ENCODE measurements at regions not wholly inside any gene's neighbourhood (a gene's known extent, or its start where the extent isn't known, plus 50 kb on each side); places are given as distances from the start of the nearest gene placed in this dataset.
"Not testable (repeated sequence)": the region's sequence is repeated elsewhere in the genome, so short reads cannot be mapped to it uniquely, and the experiment has no call there.

DNA sequence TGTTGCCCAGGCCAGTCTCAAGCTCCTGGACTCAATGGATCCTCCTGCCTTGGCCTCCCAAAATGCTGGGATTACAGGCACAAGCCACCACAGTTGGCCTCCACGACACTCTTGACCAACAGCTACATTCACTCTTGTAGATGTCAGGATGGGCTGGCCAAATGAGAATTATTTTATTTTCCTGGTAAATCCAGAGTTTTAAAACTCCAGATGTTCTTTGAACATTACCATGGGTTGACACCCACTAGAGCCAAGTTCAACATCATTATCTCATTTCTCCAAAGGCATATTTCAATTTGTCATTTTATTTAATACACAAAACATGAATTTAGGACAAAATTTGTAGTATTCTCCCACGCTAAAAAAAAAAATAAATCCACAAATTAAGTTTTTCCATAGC is 56.5 kb upstream of the FOXN3 start:
- Histone ChIP-seq H3K4me2 (ENCODE audit: insufficient read depth, low read length) (no peak overlapping the region), H3K4me3 (ENCODE audit: insufficient read depth, low read length) (no peak overlapping the region)

DNA sequence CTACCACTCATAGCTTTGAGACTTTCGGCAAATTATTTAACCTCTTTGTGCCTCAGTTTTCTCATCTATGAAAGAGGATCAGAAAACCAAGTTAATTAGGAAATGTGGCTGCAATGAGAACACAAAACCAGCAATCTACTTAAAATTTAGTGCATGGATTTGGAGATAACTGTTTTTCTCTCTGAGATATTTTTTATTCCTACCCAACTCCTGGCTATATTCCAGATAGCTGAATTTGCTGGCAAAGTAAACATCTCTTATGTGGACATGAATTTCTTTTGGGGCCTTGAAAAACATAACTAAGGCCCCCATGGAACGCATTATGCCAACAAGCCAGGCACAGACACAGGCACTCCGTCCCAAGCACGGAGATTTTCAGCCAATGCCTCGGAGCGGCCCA is 53.4 kb upstream of the FOXN3 start:
- Histone ChIP-seq H3K9me3 (ENCODE audit: low read depth, low read length) (no peaks in the 10 kb centered on the region), H3K4me1 (ENCODE audit: insufficient read depth, low read length) (peaks cover 7% of the 10 kb centered on the region), H3K79me2 (ENCODE audit: insufficient read depth, low read length) (no peaks in the 10 kb centered on the region), H3K4me2 (ENCODE audit: insufficient read depth, low read length) (no peak overlapping the region), H3K27me3 (ENCODE audit: insufficient read depth, low read length) (no peaks in the 10 kb centered on the region), H3K36me3 (ENCODE audit: insufficient read depth, low read length) (no peaks in the 10 kb centered on the region), H3K4me3 (ENCODE audit: insufficient read depth, low read length) (no peak overlapping the region), H2AFZ (ENCODE audit: low read length) (no peak overlapping the region), H4K20me1 (ENCODE audit: insufficient read depth, low read length) (no peaks in the 10 kb centered on the region), H3K27ac (ENCODE audit: low read depth, low read length) (no peak overlapping the region)
- TF ChIP-seq, protein P1, sequence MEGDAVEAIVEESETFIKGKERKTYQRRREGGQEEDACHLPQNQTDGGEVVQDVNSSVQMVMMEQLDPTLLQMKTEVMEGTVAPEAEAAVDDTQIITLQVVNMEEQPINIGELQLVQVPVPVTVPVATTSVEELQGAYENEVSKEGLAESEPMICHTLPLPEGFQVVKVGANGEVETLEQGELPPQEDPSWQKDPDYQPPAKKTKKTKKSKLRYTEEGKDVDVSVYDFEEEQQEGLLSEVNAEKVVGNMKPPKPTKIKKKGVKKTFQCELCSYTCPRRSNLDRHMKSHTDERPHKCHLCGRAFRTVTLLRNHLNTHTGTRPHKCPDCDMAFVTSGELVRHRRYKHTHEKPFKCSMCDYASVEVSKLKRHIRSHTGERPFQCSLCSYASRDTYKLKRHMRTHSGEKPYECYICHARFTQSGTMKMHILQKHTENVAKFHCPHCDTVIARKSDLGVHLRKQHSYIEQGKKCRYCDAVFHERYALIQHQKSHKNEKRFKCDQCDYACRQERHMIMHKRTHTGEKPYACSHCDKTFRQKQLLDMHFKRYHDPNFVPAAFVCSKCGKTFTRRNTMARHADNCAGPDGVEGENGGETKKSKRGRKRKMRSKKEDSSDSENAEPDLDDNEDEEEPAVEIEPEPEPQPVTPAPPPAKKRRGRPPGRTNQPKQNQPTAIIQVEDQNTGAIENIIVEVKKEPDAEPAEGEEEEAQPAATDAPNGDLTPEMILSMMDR (IDR thresholded peaks at IDR 0.05; ENCODE audit: extremely low read depth, low read depth, low read length) = no peak
- peak; percentile 14 for DNase-seq (ENCODE audit: insufficient read length, low spot score, missing footprints)

More for the DNA sequence above, 56.5 kb upstream of the FOXN3 start:
- H2AFZ ChIP-seq (ENCODE audit: low read length) = no peak overlapping the region
- H3K27me3 ChIP-seq (ENCODE audit: insufficient read depth, low read length) = no peaks in the 10 kb centered on the region
- H3K4me1 ChIP-seq (ENCODE audit: insufficient read depth, low read length) = peaks cover 7% of the 10 kb centered on the region
- TF ChIP-seq, protein P1 (IDR thresholded peaks at IDR 0.05; ENCODE audit: extremely low read depth, low read depth, low read length) = no peak
- H3K27ac ChIP-seq (ENCODE audit: low read depth, low read length) = no peak overlapping the region
- H3K79me2 ChIP-seq (ENCODE audit: insufficient read depth, low read length) = no peaks in the 10 kb centered on the region
- H4K20me1 ChIP-seq (ENCODE audit: insufficient read depth, low read length) = no peaks in the 10 kb centered on the region
- DNase-seq (ENCODE audit: insufficient read length, low spot score, missing footprints) = no peak
- no peaks in the 10 kb centered on the region for H3K36me3 ChIP-seq (ENCODE audit: insufficient read depth, low read length)
- no peaks in the 10 kb centered on the region for H3K9me3 ChIP-seq (ENCODE audit: low read depth, low read length)

DNA sequence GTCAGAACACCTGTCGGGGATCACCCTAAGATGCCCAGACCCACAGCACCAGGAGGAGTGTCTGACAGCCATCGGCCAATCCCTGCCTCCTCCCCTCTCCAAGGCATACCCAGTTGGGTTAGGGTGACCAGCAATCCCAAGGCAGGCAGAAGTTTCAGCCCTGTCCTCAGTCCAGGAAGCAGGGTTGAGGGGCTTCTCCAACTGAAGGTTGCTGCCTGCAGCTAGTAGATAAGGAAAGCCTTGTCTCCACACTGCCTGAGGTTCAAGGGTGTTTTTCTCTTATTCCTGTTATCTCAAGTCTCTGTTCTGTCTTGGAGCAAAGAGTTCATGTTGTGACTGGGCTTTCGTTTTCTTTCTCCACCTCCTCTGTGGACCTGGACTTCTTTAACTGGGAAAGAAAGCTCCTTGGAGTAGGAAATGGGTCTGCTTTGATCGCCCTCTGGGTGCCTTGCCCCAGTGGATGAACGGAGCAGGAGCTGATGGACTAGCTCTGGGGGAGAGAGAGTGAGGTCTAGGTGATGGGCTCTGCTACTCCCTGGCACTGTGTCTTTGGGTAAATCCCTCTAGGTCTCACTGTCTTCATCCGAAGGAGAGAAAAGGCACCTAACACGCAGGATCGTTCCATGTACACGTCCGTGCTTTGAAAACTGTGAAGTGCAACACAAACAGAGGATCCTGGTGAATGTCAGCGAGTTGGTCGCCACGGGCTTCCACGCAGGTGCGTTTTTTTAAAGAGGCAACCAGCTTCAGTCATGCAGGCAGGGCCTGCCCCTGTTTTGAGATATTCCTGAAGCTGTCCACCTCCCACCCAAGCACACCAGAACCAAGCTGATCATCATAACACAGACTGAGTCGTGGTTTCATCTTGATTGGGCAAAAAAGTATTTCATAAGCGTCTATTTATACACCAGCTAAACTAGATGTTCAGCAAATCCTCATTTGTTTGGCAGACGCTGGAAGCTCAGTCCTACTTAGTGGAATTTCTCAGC is 52.5 kb upstream of the FOXN3 start:
- peaks cover 7% of the 10 kb centered on the region for H3K4me1 ChIP-seq (ENCODE audit: insufficient read depth, low read length)
- H3K27ac ChIP-seq (ENCODE audit: low read depth, low read length) = no peak overlapping the region
- DNase-seq (ENCODE audit: insufficient read length, low spot score, missing footprints) = no peak

DNA sequence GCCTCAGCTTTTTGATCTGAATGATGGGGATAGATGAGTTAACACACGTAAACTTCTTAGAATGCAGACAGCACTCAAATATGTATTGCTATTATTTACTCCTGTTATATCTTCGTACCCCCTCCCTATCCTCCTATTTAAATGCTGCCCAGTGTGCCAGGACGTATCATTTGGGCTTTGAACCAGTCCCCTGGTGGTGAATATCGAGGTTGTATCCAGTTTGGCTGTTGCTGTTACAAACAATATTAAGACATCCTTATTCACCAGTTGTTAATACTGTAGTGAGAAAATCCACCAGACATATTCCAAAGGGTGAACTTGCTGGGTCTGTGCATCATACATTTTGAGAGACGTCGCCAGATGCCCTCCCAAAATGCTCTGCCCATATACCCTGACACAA is 51.5 kb upstream of the FOXN3 start:
- no peak for DNase-seq (ENCODE audit: insufficient read length, low spot score, missing footprints)
- Histone ChIP-seq H3K4me2 (ENCODE audit: insufficient read depth, low read length) (no peak overlapping the region), H4K20me1 (ENCODE audit: insufficient read depth, low read length) (no peaks in the 10 kb centered on the region), H3K36me3 (ENCODE audit: insufficient read depth, low read length) (no peaks in the 10 kb centered on the region), H3K27me3 (ENCODE audit: insufficient read depth, low read length) (no peaks in the 10 kb centered on the region), H3K27ac (ENCODE audit: low read depth, low read length) (no peak overlapping the region), H3K4me3 (ENCODE audit: insufficient read depth, low read length) (no peak overlapping the region), H3K79me2 (ENCODE audit: insufficient read depth, low read length) (no peaks in the 10 kb centered on the region), H3K9me3 (ENCODE audit: low read depth, low read length) (no peaks in the 10 kb centered on the region), H2AFZ (ENCODE audit: low read length) (no peak overlapping the region), H3K4me1 (ENCODE audit: insufficient read depth, low read length) (peaks cover under 1% of the 10 kb centered on the region)
- TF ChIP-seq, protein P1 (IDR thresholded peaks at IDR 0.05; ENCODE audit: extremely low read depth, low read depth, low read length) = no peak

More for the DNA sequence above, 52.5 kb upstream of the FOXN3 start:
- Histone ChIP-seq H4K20me1 (ENCODE audit: insufficient read depth, low read length) (no peaks in the 10 kb centered on the region), H3K27me3 (ENCODE audit: insufficient read depth, low read length) (no peaks in the 10 kb centered on the region), H3K4me2 (ENCODE audit: insufficient read depth, low read length) (no peak overlapping the region), H2AFZ (ENCODE audit: low read length) (no peak overlapping the region), H3K36me3 (ENCODE audit: insufficient read depth, low read length) (no peaks in the 10 kb centered on the region), H3K79me2 (ENCODE audit: insufficient read depth, low read length) (no peaks in the 10 kb centered on the region), H3K9me3 (ENCODE audit: low read depth, low read length) (no peaks in the 10 kb centered on the region), H3K4me3 (ENCODE audit: insufficient read depth, low read length) (no peak overlapping the region)
- TF ChIP-seq, protein P1 (IDR thresholded peaks at IDR 0.05; ENCODE audit: extremely low read depth, low read depth, low read length) = no peak

DNA sequence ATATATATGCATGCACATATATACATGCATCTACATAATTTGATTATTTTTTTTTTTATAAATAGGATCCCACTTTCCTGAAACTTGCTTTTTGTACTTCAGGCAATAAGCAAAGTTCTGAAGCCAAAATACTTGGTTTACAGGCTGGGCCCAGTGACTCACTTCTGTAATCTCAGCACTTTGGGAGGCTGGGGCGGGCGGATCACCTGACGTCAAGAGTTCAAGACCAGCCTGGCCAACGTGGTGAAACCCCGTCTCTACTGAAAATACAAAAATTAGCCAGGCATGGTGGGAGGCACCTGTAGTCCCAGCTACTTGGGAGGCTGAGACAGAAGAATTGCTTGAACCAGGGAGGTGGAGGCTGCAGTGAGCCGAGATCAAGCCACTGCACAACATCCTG is 51.0 kb upstream of the FOXN3 start:
- DNase-seq (ENCODE audit: insufficient read length, low spot score, missing footprints); H3K27me3 ChIP-seq (ENCODE audit: insufficient read depth, low read length); H4K20me1 ChIP-seq (ENCODE audit: insufficient read depth, low read length); H3K36me3 ChIP-seq (ENCODE audit: insufficient read depth, low read length); H3K4me1 ChIP-seq (ENCODE audit: insufficient read depth, low read length); H3K4me3 ChIP-seq (ENCODE audit: insufficient read depth, low read length); H3K9me3 ChIP-seq (ENCODE audit: low read depth, low read length); H2AFZ ChIP-seq (ENCODE audit: low read length); H3K79me2 ChIP-seq (ENCODE audit: insufficient read depth, low read length); H3K27ac ChIP-seq (ENCODE audit: low read depth, low read length); H3K4me2 ChIP-seq (ENCODE audit: insufficient read depth, low read length): not testable (repeated sequence)

Measured in osteoblast (primary cell).